ENCODE measurements at regions not wholly inside any gene's neighbourhood (a gene's known extent, or its start where the extent isn't known, plus 50 kb on each side); places are given as distances from the start of the nearest gene placed in this dataset.

GRCh38 chr12:118760623-118761022, 220.7 kb upstream of the SRRM4 start:
- H3K27ac ChIP-seq (ENCODE audit: low read depth, low read length, severe bottlenecking): no peak overlapping the region
- no peaks in the 10 kb centered on the region for H3K36me3 ChIP-seq (ENCODE audit: control insufficient read depth, insufficient read depth, low read length)
- H3K4me3 ChIP-seq (ENCODE audit: extremely low read depth, insufficient read depth, low read length, poor library complexity, severe bottlenecking): no peak overlapping the region
- H3K4me1 ChIP-seq (ENCODE audit: control insufficient read depth, insufficient read depth, low read length, poor library complexity, severe bottlenecking): no peaks in the 10 kb centered on the region
- H3K9me3 ChIP-seq (ENCODE audit: control insufficient read depth, low read length): no peaks in the 10 kb centered on the region
- 71 to 75% methylated on average over 1 of the region's 1 CpG for WGBS, 2 experiments (ENCODE audit: insufficient coverage in 2 of 2)

DNA sequence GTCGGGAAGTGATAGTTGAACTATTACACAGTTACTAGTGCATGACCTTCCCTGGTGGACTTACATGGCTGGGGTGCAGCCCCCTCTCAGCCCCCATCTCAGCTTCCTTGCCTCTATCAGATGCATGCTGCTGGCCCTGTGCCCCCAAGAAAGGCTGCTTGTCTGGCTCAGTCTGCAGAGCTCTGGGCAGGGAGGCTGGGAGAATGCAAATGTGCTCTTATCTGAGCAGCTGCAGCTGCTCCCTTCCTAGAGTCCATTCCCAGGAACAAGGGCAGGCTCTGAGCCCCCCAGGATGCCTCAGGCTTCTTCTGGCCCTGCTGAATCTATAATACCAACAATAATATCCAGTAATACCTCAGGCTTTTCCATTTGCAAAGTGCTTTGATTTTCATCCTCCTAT, 218.1 kb upstream of the SRRM4 start:
- H3K4me3 ChIP-seq (ENCODE audit: extremely low read depth, insufficient read depth, low read length, poor library complexity, severe bottlenecking): no peak overlapping the region
- WGBS, 2 experiments (ENCODE audit: insufficient coverage in 2 of 2): 80% methylated on average over 1 of the region's 1 CpG; no CpG with 5 or more reads in 1 of the 2 experiments
- H3K4me1 ChIP-seq (ENCODE audit: control insufficient read depth, insufficient read depth, low read length, poor library complexity, severe bottlenecking): no peaks in the 10 kb centered on the region
- no peak overlapping the region for H3K27ac ChIP-seq (ENCODE audit: low read depth, low read length, severe bottlenecking)
- no peaks in the 10 kb centered on the region for H3K36me3 ChIP-seq (ENCODE audit: control insufficient read depth, insufficient read depth, low read length)
- no peaks in the 10 kb centered on the region for H3K9me3 ChIP-seq (ENCODE audit: control insufficient read depth, low read length)

DNA sequence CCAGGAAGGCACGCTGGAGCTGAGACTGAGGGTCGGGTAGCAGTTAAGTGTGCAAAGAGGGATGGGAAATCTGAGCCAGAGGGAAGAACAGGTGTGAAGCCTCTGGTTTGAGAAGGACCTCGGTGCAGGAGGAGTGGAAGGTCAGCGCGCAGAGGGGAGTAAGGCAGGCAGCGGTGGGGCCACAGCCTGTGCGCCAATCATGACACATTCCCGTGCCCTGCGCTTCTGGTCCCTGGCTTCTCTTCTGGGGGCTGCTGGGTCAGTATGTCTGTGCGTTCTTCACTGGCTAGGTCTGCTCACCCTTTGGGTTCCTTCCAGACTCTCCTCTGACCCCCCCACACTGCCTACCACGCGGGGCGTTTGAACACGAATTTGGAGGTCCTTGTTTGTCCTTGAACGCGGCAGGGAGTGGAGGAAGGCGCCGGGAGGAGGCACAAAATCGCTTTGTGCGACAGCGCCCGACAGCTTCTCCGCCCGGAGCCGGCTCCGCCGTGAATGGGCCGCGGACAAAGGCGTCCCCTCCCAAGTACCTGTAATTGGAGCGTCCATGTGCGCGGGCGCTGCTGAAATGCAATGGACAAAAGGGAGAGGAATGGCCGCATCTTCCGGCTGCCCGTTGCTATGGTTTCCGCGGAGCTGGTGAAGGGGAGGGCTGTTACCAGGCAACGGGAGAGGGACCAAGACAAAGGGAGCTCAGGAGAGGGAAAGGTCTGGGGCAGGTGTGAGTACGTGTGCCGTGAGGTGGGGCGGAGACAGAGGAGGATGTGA, 207.2 kb upstream of the SRRM4 start:
- no peak overlapping the region for H3K4me3 ChIP-seq (ENCODE audit: extremely low read depth, insufficient read depth, low read length, poor library complexity, severe bottlenecking)
- WGBS, 2 experiments (ENCODE audit: insufficient coverage in 2 of 2): 23 to 28% methylated on average over 23 to 26 of the region's 43 CpGs
- H3K4me1 ChIP-seq (ENCODE audit: control insufficient read depth, insufficient read depth, low read length, poor library complexity, severe bottlenecking): no peaks in the 10 kb centered on the region
- H3K9me3 ChIP-seq (ENCODE audit: control insufficient read depth, low read length): no peaks in the 10 kb centered on the region
- H3K36me3 ChIP-seq (ENCODE audit: control insufficient read depth, insufficient read depth, low read length): no peaks in the 10 kb centered on the region
- no peak overlapping the region for H3K27ac ChIP-seq (ENCODE audit: low read depth, low read length, severe bottlenecking)

GRCh38 chr12:118777504-118777903, 203.8 kb upstream of the SRRM4 start:
- Histone ChIP-seq H3K4me3 (ENCODE audit: extremely low read depth, insufficient read depth, low read length, poor library complexity, severe bottlenecking) (no peak overlapping the region), H3K36me3 (ENCODE audit: control insufficient read depth, insufficient read depth, low read length) (no peaks in the 10 kb centered on the region), H3K9me3 (ENCODE audit: control insufficient read depth, low read length) (no peaks in the 10 kb centered on the region), H3K27ac (ENCODE audit: low read depth, low read length, severe bottlenecking) (no peak overlapping the region), H3K4me1 (ENCODE audit: control insufficient read depth, insufficient read depth, low read length, poor library complexity, severe bottlenecking) (no peaks in the 10 kb centered on the region)
- WGBS, 2 experiments (ENCODE audit: insufficient coverage in 2 of 2): 88 to 89% methylated on average over 3 of the region's 3 CpGs

GRCh38 chr12:118778077-118778476, 203.3 kb upstream of the SRRM4 start:
- WGBS, 2 experiments (ENCODE audit: insufficient coverage in 2 of 2): 63 to 87% methylated on average over 1 to 2 of the region's 2 CpGs
- Histone ChIP-seq H3K36me3 (ENCODE audit: control insufficient read depth, insufficient read depth, low read length) (no peaks in the 10 kb centered on the region), H3K4me1 (ENCODE audit: control insufficient read depth, insufficient read depth, low read length, poor library complexity, severe bottlenecking) (no peaks in the 10 kb centered on the region), H3K27ac (ENCODE audit: low read depth, low read length, severe bottlenecking) (no peak overlapping the region), H3K9me3 (ENCODE audit: control insufficient read depth, low read length) (no peaks in the 10 kb centered on the region), H3K4me3 (ENCODE audit: extremely low read depth, insufficient read depth, low read length, poor library complexity, severe bottlenecking) (no peak overlapping the region)

DNA sequence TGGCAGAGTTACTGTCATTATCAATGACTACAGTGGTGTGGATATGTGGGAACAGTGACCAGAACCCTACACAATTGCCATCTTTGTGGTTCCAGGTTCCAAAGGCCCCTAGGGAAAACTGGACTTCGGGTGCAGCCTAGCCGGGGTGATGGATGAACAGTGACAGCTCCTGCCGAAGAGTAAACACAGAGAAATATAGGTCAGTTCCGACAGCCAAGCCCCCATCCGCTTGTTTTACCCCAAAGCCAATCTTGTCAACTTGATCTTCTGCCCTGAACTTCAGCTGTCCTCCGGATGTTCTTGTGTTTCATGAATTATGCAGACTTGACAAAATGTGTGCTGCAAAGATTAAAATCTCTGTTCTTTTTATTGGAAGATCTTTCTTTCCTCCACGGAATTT, 200.4 kb upstream of the SRRM4 start:
- H3K9me3 ChIP-seq (ENCODE audit: control insufficient read depth, low read length): no peaks in the 10 kb centered on the region
- H3K36me3 ChIP-seq (ENCODE audit: control insufficient read depth, insufficient read depth, low read length): no peaks in the 10 kb centered on the region
- H3K4me3 ChIP-seq (ENCODE audit: extremely low read depth, insufficient read depth, low read length, poor library complexity, severe bottlenecking): no peak overlapping the region
- H3K27ac ChIP-seq (ENCODE audit: low read depth, low read length, severe bottlenecking): no peak overlapping the region
- 71 to 79% methylated on average over 4 to 6 of the region's 7 CpGs for WGBS, 2 experiments (ENCODE audit: insufficient coverage in 2 of 2)
- no peaks in the 10 kb centered on the region for H3K4me1 ChIP-seq (ENCODE audit: control insufficient read depth, insufficient read depth, low read length, poor library complexity, severe bottlenecking)

DNA sequence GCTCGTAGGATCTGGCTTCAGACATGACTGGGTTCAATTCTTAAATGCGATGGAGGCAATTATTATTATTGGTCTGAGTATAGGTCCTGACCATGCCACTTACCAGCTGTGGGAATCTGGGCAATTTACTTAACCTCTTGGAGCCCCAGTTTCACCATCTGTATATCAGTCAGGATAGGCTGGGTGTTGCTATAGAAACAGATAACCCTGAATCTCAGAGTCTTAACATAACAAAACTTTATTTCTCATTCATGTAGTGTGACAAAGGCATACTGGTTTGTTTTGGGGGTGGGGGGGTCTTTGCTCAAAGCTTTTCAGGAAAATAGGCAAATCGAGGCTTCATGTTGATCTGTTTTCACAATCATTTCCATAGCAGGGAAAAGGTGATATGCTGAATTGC, 199.6 kb upstream of the SRRM4 start:
- Histone ChIP-seq H3K36me3 (ENCODE audit: control insufficient read depth, insufficient read depth, low read length) (no peaks in the 10 kb centered on the region), H3K9me3 (ENCODE audit: control insufficient read depth, low read length) (no peaks in the 10 kb centered on the region), H3K4me1 (ENCODE audit: control insufficient read depth, insufficient read depth, low read length, poor library complexity, severe bottlenecking) (no peaks in the 10 kb centered on the region), H3K4me3 (ENCODE audit: extremely low read depth, insufficient read depth, low read length, poor library complexity, severe bottlenecking) (no peak overlapping the region), H3K27ac (ENCODE audit: low read depth, low read length, severe bottlenecking) (no peak overlapping the region)
- 50% methylated on average over 2 of the region's 3 CpGs; no CpG with 5 or more reads in 1 of the 2 experiments for WGBS, 2 experiments (ENCODE audit: insufficient coverage in 2 of 2)

DNA sequence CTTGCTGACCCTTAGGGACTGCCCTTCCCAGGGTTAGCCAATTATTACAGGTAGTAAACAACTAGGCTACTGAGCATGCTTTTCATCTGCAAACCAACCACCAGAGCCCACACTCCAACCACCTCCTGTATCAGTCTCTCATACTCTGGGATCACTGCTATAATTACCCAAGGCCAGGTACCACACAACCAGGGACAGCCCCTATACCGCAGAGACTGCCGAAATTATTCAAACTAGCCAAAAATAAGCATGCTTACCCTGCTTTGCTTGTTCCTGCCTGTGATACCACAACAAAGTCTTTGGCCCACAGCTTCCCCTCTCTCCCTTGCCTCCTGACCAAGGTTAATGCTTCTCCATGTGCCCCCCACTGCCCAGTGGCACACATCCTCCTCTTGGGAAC, 197.6 kb upstream of the SRRM4 start:
- Histone ChIP-seq H3K9me3 (ENCODE audit: control insufficient read depth, low read length) (no peaks in the 10 kb centered on the region), H3K27ac (ENCODE audit: low read depth, low read length, severe bottlenecking) (no peak overlapping the region), H3K4me1 (ENCODE audit: control insufficient read depth, insufficient read depth, low read length, poor library complexity, severe bottlenecking) (no peaks in the 10 kb centered on the region), H3K4me3 (ENCODE audit: extremely low read depth, insufficient read depth, low read length, poor library complexity, severe bottlenecking) (no peak overlapping the region), H3K36me3 (ENCODE audit: control insufficient read depth, insufficient read depth, low read length) (no peaks in the 10 kb centered on the region)
- WGBS, 2 experiments (ENCODE audit: insufficient coverage in 2 of 2): 89 to 100% methylated on average over 1 to 2 of the region's 2 CpGs

- Histone ChIP-seq H3K27ac (ENCODE audit: low read depth, low read length, severe bottlenecking) (no peak overlapping the region), H3K4me3 (ENCODE audit: extremely low read depth, insufficient read depth, low read length, poor library complexity, severe bottlenecking) (no peak overlapping the region), H3K9me3 (ENCODE audit: control insufficient read depth, low read length) (no peaks in the 10 kb centered on the region), H3K4me1 (ENCODE audit: control insufficient read depth, insufficient read depth, low read length, poor library complexity, severe bottlenecking) (no peaks in the 10 kb centered on the region), H3K36me3 (ENCODE audit: control insufficient read depth, insufficient read depth, low read length) (no peaks in the 10 kb centered on the region)
- WGBS, 2 experiments (ENCODE audit: insufficient coverage in 2 of 2): no CpG with 5 or more reads among the region's 1 CpG
These were observed 190.8 kb upstream of the SRRM4 start for GRCh38 chr12:118790578-118790977.

DNA sequence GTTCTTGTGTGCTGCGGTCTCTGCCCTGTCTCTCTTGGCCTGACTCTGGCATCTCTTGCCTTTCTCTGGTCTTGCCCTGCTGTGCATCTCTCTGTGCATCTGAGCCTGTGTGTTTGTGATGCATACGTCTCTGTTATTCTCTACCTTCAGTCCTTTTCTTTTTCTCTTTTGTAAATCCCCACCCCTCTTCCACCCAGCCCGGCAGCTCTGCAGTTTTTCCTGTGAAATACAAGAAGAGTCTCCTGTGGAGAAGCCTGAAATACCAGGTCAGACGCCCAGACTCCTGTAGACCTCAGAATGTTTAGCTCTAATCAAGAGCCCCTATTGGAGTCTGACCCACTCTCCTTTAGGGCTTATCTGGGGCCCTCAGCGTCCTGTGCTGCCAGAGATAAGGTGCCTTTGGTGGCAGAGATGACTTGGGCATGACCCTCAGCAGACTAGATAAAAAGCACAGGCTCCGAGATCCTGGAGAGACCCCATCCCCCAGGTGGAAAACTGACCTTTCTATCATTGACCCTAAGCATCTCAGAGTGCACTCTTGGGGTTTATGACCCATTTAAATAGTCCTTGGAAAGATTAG, 167.5 kb upstream of the SRRM4 start:
- Histone ChIP-seq H3K27ac (ENCODE audit: low read depth, low read length, severe bottlenecking) (no peak overlapping the region), H3K36me3 (ENCODE audit: control insufficient read depth, insufficient read depth, low read length) (no peaks in the 10 kb centered on the region), H3K4me3 (ENCODE audit: extremely low read depth, insufficient read depth, low read length, poor library complexity, severe bottlenecking) (no peak overlapping the region), H3K9me3 (ENCODE audit: control insufficient read depth, low read length) (no peaks in the 10 kb centered on the region), H3K4me1 (ENCODE audit: control insufficient read depth, insufficient read depth, low read length, poor library complexity, severe bottlenecking) (no peaks in the 10 kb centered on the region)
- WGBS, 2 experiments (ENCODE audit: insufficient coverage in 2 of 2): 17 to 33% methylated on average over 2 of the region's 6 CpGs

GRCh38 chr12:118816296-118816695, 165.0 kb upstream of the SRRM4 start:
- Histone ChIP-seq H3K36me3 (ENCODE audit: control insufficient read depth, insufficient read depth, low read length) (no peaks in the 10 kb centered on the region), H3K4me1 (ENCODE audit: control insufficient read depth, insufficient read depth, low read length, poor library complexity, severe bottlenecking) (no peaks in the 10 kb centered on the region), H3K27ac (ENCODE audit: low read depth, low read length, severe bottlenecking) (no peak overlapping the region), H3K4me3 (ENCODE audit: extremely low read depth, insufficient read depth, low read length, poor library complexity, severe bottlenecking) (no peak overlapping the region), H3K9me3 (ENCODE audit: control insufficient read depth, low read length) (no peaks in the 10 kb centered on the region)
- 71 to 84% methylated on average over 2 to 3 of the region's 3 CpGs for WGBS, 2 experiments (ENCODE audit: insufficient coverage in 2 of 2)

All from mesodermal cell (in vitro differentiated cells).